ENCODE measurements at regions not wholly inside any gene's neighbourhood (a gene's known extent, or its start where the extent isn't known, plus 50 kb on each side); places are given as distances from the start of the nearest gene placed in this dataset.

GRCh38 chr10:130230036-130230435 lies 93.8 kb downstream of the GLRX3 start:
- no peak overlapping the region for H3K27ac Mint-ChIP-seq
- H3K4me3 Mint-ChIP-seq, result no peak overlapping the region
- peaks cover 0 to 10% (median 8%) of the 10 kb centered on the region in 3 donors for H3K9me3 Mint-ChIP-seq
- H3K36me3 Mint-ChIP-seq, result peaks cover 3% of the 10 kb centered on the region
- no peaks in the 10 kb centered on the region for H3K4me1 Mint-ChIP-seq
- H3K27me3 Mint-ChIP-seq, result peaks cover 3% of the 10 kb centered on the region

GRCh38 chr10:130230611-130231010 lies 94.4 kb downstream of the GLRX3 start:
- no peak overlapping the region for H3K4me3 Mint-ChIP-seq
- peaks cover 3% of the 10 kb centered on the region for H3K36me3 Mint-ChIP-seq
- peaks cover 3% of the 10 kb centered on the region for H3K27me3 Mint-ChIP-seq
- no peak overlapping the region for H3K27ac Mint-ChIP-seq
- peaks cover 0 to 10% (median 8%) of the 10 kb centered on the region in 3 donors for H3K9me3 Mint-ChIP-seq
- H3K4me1 Mint-ChIP-seq, result no peaks in the 10 kb centered on the region

GRCh38 chr10:130231251-130231741 lies 95.1 kb downstream of the GLRX3 start:
- peaks cover 0 to 10% (median 8%) of the 10 kb centered on the region in 3 donors for H3K9me3 Mint-ChIP-seq
- no peak overlapping the region for H3K27ac Mint-ChIP-seq

GRCh38 chr10:130232166-130233034 lies 96.2 kb downstream of the GLRX3 start:
- H3K36me3 Mint-ChIP-seq, result peaks cover 1% of the 10 kb centered on the region
- H3K4me1 Mint-ChIP-seq, result no peaks in the 10 kb centered on the region
- H3K27me3 Mint-ChIP-seq, result no peaks in the 10 kb centered on the region
- no peak overlapping the region for H3K4me3 Mint-ChIP-seq
- H3K27ac Mint-ChIP-seq, result no peak overlapping the region
- H3K9me3 Mint-ChIP-seq, result peaks cover 0 to 10% (median 6%) of the 10 kb centered on the region in 3 donors

More at GRCh38 chr10:130231251-130231741, 95.1 kb downstream of the GLRX3 start:
- H3K36me3 Mint-ChIP-seq, result peaks cover 3% of the 10 kb centered on the region
- no peaks in the 10 kb centered on the region for H3K4me1 Mint-ChIP-seq
- H3K27me3 Mint-ChIP-seq, result no peaks in the 10 kb centered on the region
- H3K4me3 Mint-ChIP-seq, result no peak overlapping the region

GRCh38 chr10:130233035-130233360 lies 96.8 kb downstream of the GLRX3 start:
- no peak overlapping the region for H3K4me3 Mint-ChIP-seq
- no peaks in the 10 kb centered on the region for H3K36me3 Mint-ChIP-seq
- no peak overlapping the region for H3K27ac Mint-ChIP-seq
- H3K27me3 Mint-ChIP-seq, result no peaks in the 10 kb centered on the region
- peaks cover 0 to 7% (median 3%) of the 10 kb centered on the region in 3 donors for H3K9me3 Mint-ChIP-seq
- H3K4me1 Mint-ChIP-seq, result peaks cover 0 to 1% (median 0%) of the 10 kb centered on the region in 3 donors

GRCh38 chr10:130233426-130233825 lies 97.2 kb downstream of the GLRX3 start:
- H3K9me3 Mint-ChIP-seq, result peaks cover 0 to 2% (median 0%) of the 10 kb centered on the region in 3 donors
- H3K27ac Mint-ChIP-seq, result no peak overlapping the region
- H3K36me3 Mint-ChIP-seq, result no peaks in the 10 kb centered on the region
- H3K4me3 Mint-ChIP-seq, result no peak overlapping the region
- H3K27me3 Mint-ChIP-seq, result no peaks in the 10 kb centered on the region
- peaks cover 0 to 1% (median 0%) of the 10 kb centered on the region in 3 donors for H3K4me1 Mint-ChIP-seq

GRCh38 chr10:130234171-130234965 lies 98.2 kb downstream of the GLRX3 start:
- Mint-ChIP-seq H3K9me3 (peaks cover 0 to 1% (median 0%) of the 10 kb centered on the region in 3 donors), H3K27ac (no peak overlapping the region), H3K4me3 (no peak overlapping the region), H3K27me3 (no peaks in the 10 kb centered on the region), H3K4me1 (peaks cover 0 to 1% (median 0%) of the 10 kb centered on the region in 3 donors), H3K36me3 (no peaks in the 10 kb centered on the region)

GRCh38 chr10:130236711-130237110 lies 100.5 kb downstream of the GLRX3 start:
- H3K4me3 Mint-ChIP-seq, result no peak overlapping the region
- H3K27me3 Mint-ChIP-seq, result no peaks in the 10 kb centered on the region
- H3K9me3 Mint-ChIP-seq, result peaks cover 7 to 14% (median 12%) of the 10 kb centered on the region in 3 donors
- H3K4me1 Mint-ChIP-seq, result peaks cover 0 to 1% (median 0%) of the 10 kb centered on the region in 3 donors
- no peak overlapping the region for H3K27ac Mint-ChIP-seq
- H3K36me3 Mint-ChIP-seq, result no peaks in the 10 kb centered on the region

GRCh38 chr10:130240409-130240808 lies 104.2 kb downstream of the GLRX3 start:
- H3K36me3 Mint-ChIP-seq, result peaks cover 2% of the 10 kb centered on the region
- no peak overlapping the region for H3K4me3 Mint-ChIP-seq
- H3K9me3 Mint-ChIP-seq, result peaks cover 7 to 16% (median 15%) of the 10 kb centered on the region in 3 donors
- H3K27ac Mint-ChIP-seq, result no peak overlapping the region
- peaks cover 11% of the 10 kb centered on the region for H3K27me3 Mint-ChIP-seq
- peaks cover 0 to 4% (median 1%) of the 10 kb centered on the region in 3 donors for H3K4me1 Mint-ChIP-seq

GRCh38 chr10:130242513-130242912 lies 106.3 kb downstream of the GLRX3 start:
- H3K4me3 Mint-ChIP-seq, result no peak overlapping the region
- peaks cover 11 to 18% (median 16%) of the 10 kb centered on the region in 3 donors for H3K9me3 Mint-ChIP-seq
- H3K36me3 Mint-ChIP-seq, result peaks cover 3% of the 10 kb centered on the region
- H3K4me1 Mint-ChIP-seq, result peaks cover 0 to 4% (median 3%) of the 10 kb centered on the region in 3 donors
- H3K27me3 Mint-ChIP-seq, result peaks cover 11% of the 10 kb centered on the region
- no peak overlapping the region for H3K27ac Mint-ChIP-seq

GRCh38 chr10:130243015-130243414 lies 106.8 kb downstream of the GLRX3 start:
- no peak overlapping the region for H3K4me3 Mint-ChIP-seq
- no peak overlapping the region for H3K27ac Mint-ChIP-seq
- peaks cover 11 to 18% (median 16%) of the 10 kb centered on the region in 3 donors for H3K9me3 Mint-ChIP-seq
- peaks cover 11% of the 10 kb centered on the region for H3K27me3 Mint-ChIP-seq
- peaks cover 0 to 4% (median 1%) of the 10 kb centered on the region in 3 donors for H3K4me1 Mint-ChIP-seq
- H3K36me3 Mint-ChIP-seq, result peaks cover 3% of the 10 kb centered on the region

GRCh38 chr10:130244031-130244927 lies 108.1 kb downstream of the GLRX3 start:
- peaks cover 11% of the 10 kb centered on the region for H3K27me3 Mint-ChIP-seq
- no peak overlapping the region for H3K27ac Mint-ChIP-seq
- H3K36me3 Mint-ChIP-seq, result peaks cover 3% of the 10 kb centered on the region

GRCh38 chr10:130244928-130245495 lies 108.8 kb downstream of the GLRX3 start:
- Mint-ChIP-seq H3K4me3 (no peak overlapping the region), H3K4me1 (peaks cover 0 to 4% (median 1%) of the 10 kb centered on the region in 3 donors), H3K9me3 (peaks cover 13 to 21% (median 14%) of the 10 kb centered on the region in 3 donors), H3K27me3 (peaks cover 11% of the 10 kb centered on the region), H3K27ac (no peak overlapping the region), H3K36me3 (peaks cover 3% of the 10 kb centered on the region)

More at GRCh38 chr10:130244031-130244927, 108.1 kb downstream of the GLRX3 start:
- Mint-ChIP-seq H3K9me3 (peaks cover 11 to 18% (median 16%) of the 10 kb centered on the region in 3 donors), H3K4me3 (peak overlapping the region in 1 of 4 donors; percentile 39), H3K4me1 (peaks cover 0 to 4% (median 1%) of the 10 kb centered on the region in 3 donors)

GRCh38 chr10:130246113-130246512 lies 109.9 kb downstream of the GLRX3 start:
- no peak overlapping the region for H3K27ac Mint-ChIP-seq
- peaks cover 3% of the 10 kb centered on the region for H3K36me3 Mint-ChIP-seq
- H3K4me3 Mint-ChIP-seq, result peak overlapping the region in 1 of 4 donors; percentile 81
- peaks cover 10 to 15% (median 11%) of the 10 kb centered on the region in 3 donors for H3K9me3 Mint-ChIP-seq
- H3K4me1 Mint-ChIP-seq, result peaks cover 0 to 4% (median 1%) of the 10 kb centered on the region in 3 donors
- peaks cover 11% of the 10 kb centered on the region for H3K27me3 Mint-ChIP-seq
